ENCODE measurements at regions not wholly inside any gene's neighbourhood (a gene's known extent, or its start where the extent isn't known, plus 50 kb on each side); places are given as distances from the start of the nearest gene placed in this dataset.

DNA sequence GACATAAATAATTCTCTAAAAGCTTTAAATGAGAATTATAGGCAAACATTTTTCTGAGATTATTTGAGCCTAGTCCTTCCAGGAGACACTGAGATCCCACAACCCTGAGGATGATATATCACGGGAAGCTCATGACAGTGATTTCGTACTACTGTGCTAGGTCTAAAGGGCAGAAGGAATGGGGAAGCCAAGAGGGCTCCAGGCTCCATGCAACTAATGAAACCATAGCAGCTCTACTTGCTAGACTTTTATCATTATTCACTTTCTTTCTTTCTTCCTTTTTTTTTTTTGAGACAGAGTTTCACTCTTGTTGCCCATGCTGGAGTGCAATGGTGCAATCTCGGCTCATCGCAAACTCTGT, 57.3 kb upstream of the SGK1 start:
- H3K27ac ChIP-seq (ENCODE audit: low read length), result no peak overlapping the region
- H3K27me3 ChIP-seq (ENCODE audit: low read depth, low read length), result no peaks in the 10 kb centered on the region

DNA sequence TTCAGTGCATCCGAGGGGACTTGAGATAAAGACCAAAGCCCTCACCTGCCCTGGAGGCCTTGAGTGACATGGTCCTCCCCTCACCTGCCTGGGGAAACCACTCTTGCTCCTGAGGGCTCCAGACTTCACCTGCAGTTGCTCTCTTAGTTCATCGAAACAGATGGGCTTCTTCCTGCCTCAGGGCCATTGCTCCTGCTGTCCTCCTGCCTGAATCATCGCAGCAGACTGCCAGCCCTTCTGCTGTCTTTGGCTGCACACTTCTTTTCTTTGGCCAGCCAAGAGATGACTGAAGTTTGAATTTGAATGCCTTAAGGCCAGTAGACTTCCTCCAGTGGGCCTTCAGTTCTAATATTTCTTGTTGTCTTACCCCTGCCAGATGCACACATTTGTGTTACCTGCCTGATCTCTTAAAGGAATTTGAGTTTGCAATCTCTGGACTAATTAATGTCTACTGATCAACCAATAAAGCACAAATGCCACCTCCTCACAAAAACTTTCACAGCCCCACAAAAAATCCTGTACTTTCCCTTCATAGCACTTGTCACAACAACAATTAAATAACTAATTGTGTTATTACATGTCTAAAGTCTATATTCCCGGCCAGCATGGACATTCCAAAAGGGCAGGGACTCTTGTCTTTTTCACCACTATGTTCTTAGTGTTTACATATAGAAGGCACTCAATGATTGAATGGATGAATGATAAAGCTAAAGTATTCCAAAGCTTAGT, 56.7 kb upstream of the SGK1 start:
- Histone ChIP-seq H3K9me3 (ENCODE audit: control insufficient read depth in 1 of 2, low read length in 2 of 2) (no peaks in the 10 kb centered on the region), H3K27ac (ENCODE audit: low read length) (no peak overlapping the region), H3K4me3 (ENCODE audit: low read depth in 1 of 2, low read length in 2 of 2) (no peak overlapping the region), H3K4me1 (ENCODE audit: control insufficient read depth in 1 of 2, insufficient read depth in 2 of 2, low read length in 2 of 2) (peaks cover 3 to 10% of the 10 kb centered on the region in 2 donors), H3K27me3 (ENCODE audit: low read depth, low read length) (no peaks in the 10 kb centered on the region), H3K36me3 (ENCODE audit: control insufficient read depth in 1 of 2, insufficient read depth in 2 of 2, low read length in 2 of 2) (no peaks in the 10 kb centered on the region)

More for the DNA sequence above, 57.3 kb upstream of the SGK1 start:
- no peaks in the 10 kb centered on the region for H3K9me3 ChIP-seq (ENCODE audit: control insufficient read depth in 1 of 2, low read length in 2 of 2)
- peaks cover 3 to 10% of the 10 kb centered on the region in 2 donors for H3K4me1 ChIP-seq (ENCODE audit: control insufficient read depth in 1 of 2, insufficient read depth in 2 of 2, low read length in 2 of 2)
- H3K36me3 ChIP-seq (ENCODE audit: control insufficient read depth in 1 of 2, insufficient read depth in 2 of 2, low read length in 2 of 2), result no peaks in the 10 kb centered on the region
- no peak overlapping the region for H3K4me3 ChIP-seq (ENCODE audit: low read depth in 1 of 2, low read length in 2 of 2)

DNA sequence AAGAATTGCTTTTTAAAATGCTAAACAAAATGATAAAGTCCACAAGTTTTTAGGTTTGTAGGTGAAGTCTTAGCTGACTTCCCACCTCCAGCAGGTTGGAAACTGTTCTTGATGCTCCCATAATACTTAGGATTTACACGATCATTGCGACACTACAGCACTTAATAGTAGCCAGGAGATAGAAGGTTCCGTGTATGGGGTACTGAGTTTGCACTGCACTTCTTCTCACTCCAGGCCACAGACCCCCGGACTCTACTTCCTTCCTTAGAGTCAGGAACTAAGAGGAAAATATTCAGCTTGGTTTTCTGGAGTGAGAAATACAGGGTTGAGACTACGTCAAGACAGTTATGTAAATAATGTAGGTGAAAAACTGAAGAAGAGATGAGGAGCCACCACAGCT, 56.1 kb upstream of the SGK1 start:
- no peaks in the 10 kb centered on the region for H3K27me3 ChIP-seq (ENCODE audit: low read depth, low read length)
- H3K4me1 ChIP-seq (ENCODE audit: control insufficient read depth in 1 of 2, insufficient read depth in 2 of 2, low read length in 2 of 2), result peaks cover 3 to 10% of the 10 kb centered on the region in 2 donors
- H3K9me3 ChIP-seq (ENCODE audit: control insufficient read depth in 1 of 2, low read length in 2 of 2), result no peaks in the 10 kb centered on the region
- H3K27ac ChIP-seq (ENCODE audit: low read length), result no peak overlapping the region
- no peak overlapping the region for H3K4me3 ChIP-seq (ENCODE audit: low read depth in 1 of 2, low read length in 2 of 2)
- H3K36me3 ChIP-seq (ENCODE audit: control insufficient read depth in 1 of 2, insufficient read depth in 2 of 2, low read length in 2 of 2), result no peaks in the 10 kb centered on the region

DNA sequence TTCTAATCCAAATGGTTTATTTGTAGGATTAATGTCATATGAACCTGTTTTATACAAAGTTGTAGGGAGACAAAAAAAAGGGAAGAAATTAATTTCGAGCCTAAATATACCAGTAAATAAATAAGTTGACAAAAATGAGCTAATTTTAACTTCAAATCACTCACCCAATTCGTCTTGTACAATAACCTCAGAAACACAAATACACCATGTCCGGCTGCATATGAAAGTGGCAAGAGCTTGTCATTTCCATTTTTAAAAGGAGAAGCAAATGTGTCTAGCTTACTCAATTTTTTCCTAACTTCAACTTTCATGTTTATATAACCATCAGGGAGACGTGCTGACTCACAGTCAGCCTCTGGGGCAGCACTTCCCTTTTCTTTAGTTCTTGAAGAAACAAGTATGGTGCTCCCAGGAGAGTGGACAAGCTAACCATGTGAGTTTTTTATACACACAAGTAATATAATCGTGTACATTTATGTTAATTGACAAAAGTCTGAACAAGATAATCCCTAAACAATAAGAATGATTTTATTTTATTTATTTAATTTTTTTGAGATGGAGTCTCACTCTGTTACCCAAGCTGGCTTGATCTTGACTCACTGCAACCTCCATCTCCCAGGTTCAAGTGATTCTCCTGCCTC, 55.5 kb upstream of the SGK1 start:
- H3K4me1 ChIP-seq (ENCODE audit: control insufficient read depth in 1 of 2, insufficient read depth in 2 of 2, low read length in 2 of 2), result peaks cover 3 to 10% of the 10 kb centered on the region in 2 donors
- H3K36me3 ChIP-seq (ENCODE audit: control insufficient read depth in 1 of 2, insufficient read depth in 2 of 2, low read length in 2 of 2), result no peaks in the 10 kb centered on the region
- H3K4me3 ChIP-seq (ENCODE audit: low read depth in 1 of 2, low read length in 2 of 2), result no peak overlapping the region
- peak overlapping the region; percentile 78 for H3K27ac ChIP-seq (ENCODE audit: low read length)
- no peaks in the 10 kb centered on the region for H3K27me3 ChIP-seq (ENCODE audit: low read depth, low read length)
- H3K9me3 ChIP-seq (ENCODE audit: control insufficient read depth in 1 of 2, low read length in 2 of 2), result no peaks in the 10 kb centered on the region

DNA sequence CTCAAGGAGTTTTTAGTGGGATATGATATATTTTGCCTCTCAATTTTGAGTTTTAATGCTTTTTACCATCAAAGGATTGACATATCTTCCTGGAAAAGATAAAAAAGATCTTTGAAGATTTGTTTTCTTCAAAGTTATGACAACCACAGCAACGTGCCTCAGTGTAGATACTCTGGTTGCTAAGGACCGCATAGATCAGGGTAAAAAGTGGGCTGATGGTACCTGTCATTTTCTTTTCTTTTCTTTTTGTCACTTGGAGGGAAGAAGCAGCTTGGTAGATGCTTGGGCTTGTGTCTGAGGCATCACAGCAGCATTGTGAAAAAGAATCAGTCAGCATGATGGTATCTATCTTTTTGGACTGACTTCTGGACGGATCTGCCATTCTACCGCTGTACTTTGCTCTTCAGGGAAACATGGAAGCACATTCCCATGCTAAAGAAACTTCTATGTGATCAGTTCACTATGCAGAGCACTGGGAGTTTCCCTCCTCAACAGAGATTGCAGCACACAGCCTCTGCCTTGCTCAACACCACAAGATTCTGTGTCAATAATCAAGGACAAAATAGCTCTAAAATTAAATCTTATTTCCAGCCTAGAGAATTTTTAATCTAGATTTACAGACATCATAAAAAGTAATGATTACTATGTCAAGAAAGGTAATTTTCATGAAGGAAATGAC, 54.8 kb upstream of the SGK1 start:
- Histone ChIP-seq H3K27ac (ENCODE audit: low read length) (peak overlapping the region; percentile 78), H3K4me3 (ENCODE audit: low read depth in 1 of 2, low read length in 2 of 2) (no peak overlapping the region)

DNA sequence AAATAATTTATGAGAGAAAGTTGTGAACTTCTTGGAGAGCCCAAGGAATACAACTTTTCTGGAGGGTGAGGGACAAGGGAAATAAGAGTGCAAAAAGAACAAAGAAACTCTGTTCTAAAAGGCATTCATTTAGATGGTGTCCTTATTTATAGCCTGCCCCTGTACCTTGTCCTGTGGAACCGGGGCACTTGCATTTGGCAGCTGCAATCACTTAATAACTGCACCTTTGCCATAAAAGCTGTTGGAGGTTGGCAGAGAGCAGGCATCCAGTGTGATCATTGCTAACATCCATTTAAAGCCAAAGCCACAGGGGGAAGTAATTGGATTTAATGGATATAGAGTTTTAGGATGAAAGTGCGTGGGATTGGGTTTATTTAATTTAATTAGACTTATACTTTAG, 50.8 kb upstream of the SGK1 start:
- H3K27ac ChIP-seq (ENCODE audit: low read length), result no peak overlapping the region
- no peaks in the 10 kb centered on the region for H3K27me3 ChIP-seq (ENCODE audit: low read depth, low read length)
- H3K9me3 ChIP-seq (ENCODE audit: control insufficient read depth in 1 of 2, low read length in 2 of 2), result no peaks in the 10 kb centered on the region
- H3K4me1 ChIP-seq (ENCODE audit: control insufficient read depth in 1 of 2, insufficient read depth in 2 of 2, low read length in 2 of 2), result peaks cover 0 to 10% of the 10 kb centered on the region in 2 donors
- H3K36me3 ChIP-seq (ENCODE audit: control insufficient read depth in 1 of 2, insufficient read depth in 2 of 2, low read length in 2 of 2), result no peaks in the 10 kb centered on the region
- H3K4me3 ChIP-seq (ENCODE audit: low read depth in 1 of 2, low read length in 2 of 2), result no peak overlapping the region

More for the DNA sequence above, 54.8 kb upstream of the SGK1 start:
- Histone ChIP-seq H3K4me1 (ENCODE audit: control insufficient read depth in 1 of 2, insufficient read depth in 2 of 2, low read length in 2 of 2) (peaks cover 3 to 10% of the 10 kb centered on the region in 2 donors), H3K36me3 (ENCODE audit: control insufficient read depth in 1 of 2, insufficient read depth in 2 of 2, low read length in 2 of 2) (no peaks in the 10 kb centered on the region), H3K27me3 (ENCODE audit: low read depth, low read length) (no peaks in the 10 kb centered on the region), H3K9me3 (ENCODE audit: control insufficient read depth in 1 of 2, low read length in 2 of 2) (no peaks in the 10 kb centered on the region)
